Hepatocyte (in vitro differentiated cells): ENCODE measurements at regions not wholly inside any gene's neighbourhood (a gene's known extent, or its start where the extent isn't known, plus 50 kb on each side); places are given as distances from the start of the nearest gene placed in this dataset.

ENCODE experiments used
- CTCF ChIP-seq: fragments of 200-600 bp; sonication (generic); IDR thresholded peaks from 2 replicates; pipeline ENCODE4 v1.5.1; 2016; ENCODE audit warnings: antibody characterized with exemption, mild to moderate bottlenecking; ENCODE audit not compliant: poor library complexity
- EZH2phosphoT487 ChIP-seq: fragments of 200-600 bp; sonication (generic); IDR thresholded peaks from one replicate; pipeline ENCODE4 v1.6.1; 2018; ENCODE audit warnings: antibody characterized with exemption, mild to moderate bottlenecking, low read depth, moderate library complexity; ENCODE audit not compliant: unreplicated experiment, severe bottlenecking

DNA sequence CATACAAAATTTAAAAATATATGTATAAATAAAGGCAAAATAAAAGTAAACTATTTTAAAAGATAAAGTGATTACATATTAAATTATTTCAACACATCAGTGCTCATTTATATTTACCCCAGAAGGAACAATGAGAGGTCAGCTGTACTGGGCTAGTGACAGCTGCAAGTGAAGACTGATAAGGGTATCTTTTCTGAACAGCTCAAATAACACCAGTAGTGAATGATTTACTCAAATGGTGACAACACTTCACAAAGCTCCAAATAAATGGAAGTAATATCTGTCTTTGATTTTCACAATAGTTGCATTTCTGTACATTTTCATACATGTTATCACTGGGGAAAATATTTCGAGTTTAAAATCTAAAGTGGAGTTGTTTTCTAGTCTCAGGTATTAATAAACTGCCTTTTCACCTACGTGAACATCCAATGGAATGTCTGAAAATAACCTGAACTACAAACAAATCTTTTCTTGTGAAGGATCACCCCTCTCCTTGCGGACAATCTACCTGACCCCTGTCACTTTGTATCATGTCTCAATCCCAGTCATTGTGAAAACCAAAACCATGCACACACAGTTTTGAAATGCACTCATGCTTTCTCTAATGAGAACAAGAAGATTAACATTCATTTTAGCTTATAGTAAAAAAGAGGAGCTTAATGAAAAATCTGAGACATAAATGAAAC is 1928.8 kb upstream of the CELF4 start:
- TF ChIP-seq EZH2phosphoT487, result no peak
- no peak for TF ChIP-seq CTCF
